Ectodermal cell (in vitro differentiated cells): ENCODE measurements at regions not wholly inside any gene's neighbourhood (a gene's known extent, or its start where the extent isn't known, plus 50 kb on each side); places are given as distances from the start of the nearest gene placed in this dataset.
"Not testable (repeated sequence)": the region's sequence is repeated elsewhere in the genome, so short reads cannot be mapped to it uniquely, and the experiment has no call there.

Source experiments
- H3K27ac ChIP-seq: 2 replicates; pipeline ENCODE4 v1.7.0; 2013; ENCODE audit warnings: mild to moderate bottlenecking, low read depth, low read length; ENCODE audit not compliant: insufficient read depth, poor library complexity, severe bottlenecking
- H3K27me3 ChIP-seq: 2 replicates; pipeline ENCODE4 v1.7.0; 2013; ENCODE audit warnings: mild to moderate bottlenecking, low read length; ENCODE audit not compliant: insufficient read depth, control insufficient read depth, poor library complexity, severe bottlenecking
- H3K36me3 ChIP-seq: one replicate; pipeline ENCODE4 v1.7.0; 2013; ENCODE audit warnings: low read length; ENCODE audit not compliant: control insufficient read depth, insufficient read depth
- H3K4me1 ChIP-seq: one replicate; pipeline ENCODE4 v1.7.0; 2013; ENCODE audit warnings: low read length; ENCODE audit not compliant: control insufficient read depth, insufficient read depth
- H3K4me3 ChIP-seq: 2 replicates; pipeline ENCODE4 v1.7.0; 2013; ENCODE audit warnings: low read depth, low read length, control low read depth; ENCODE audit not compliant: insufficient read depth
- H3K9me3 ChIP-seq: 2 replicates; pipeline ENCODE4 v1.7.0; 2013; ENCODE audit warnings: mild to moderate bottlenecking, low read length, moderate library complexity; ENCODE audit not compliant: control insufficient read depth
- WGBS, 2 experiments: methylation state at CpG; one replicate each; pipeline ENCODE4 v1.1.7; 2013; ENCODE audit warnings: missing lambda C conversion rate in 2 of 2; 5-methylcytosine and 5-hydroxymethylcytosine counted together

GRCh38 chr13:80157261-80157932 is 183.5 kb downstream of the SPRY2 start:
- WGBS, 2 experiments, result 92 to 98% methylated on average over 2 to 3 of the region's 3 CpGs
- Histone ChIP-seq H3K36me3 (no peaks in the 10 kb centered on the region), H3K27me3 (no peaks in the 10 kb centered on the region), H3K9me3 (no peaks in the 10 kb centered on the region), H3K27ac (no peak overlapping the region), H3K4me3 (no peak overlapping the region), H3K4me1 (no peaks in the 10 kb centered on the region)

DNA sequence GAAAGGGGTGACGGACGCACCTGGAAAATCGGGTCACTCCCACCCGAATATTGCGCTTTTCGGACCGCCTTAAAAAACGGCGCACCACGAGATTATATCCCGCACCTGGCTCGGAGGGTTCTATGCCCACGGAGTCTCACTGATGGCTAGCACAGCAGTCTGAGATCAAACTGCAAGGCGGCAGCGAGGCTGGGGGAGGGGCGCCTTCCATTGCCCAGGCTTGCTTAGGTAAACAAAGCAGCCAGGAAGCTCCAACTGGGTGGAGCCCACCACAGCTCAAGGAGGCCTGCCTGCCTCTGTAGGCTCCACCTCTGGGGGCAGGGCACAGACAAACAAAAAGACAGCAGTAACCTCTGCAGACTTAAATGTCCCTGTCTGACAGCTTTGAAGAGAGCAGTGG is 188.8 kb downstream of the SPRY2 start:
- not testable (repeated sequence) for H3K4me1 ChIP-seq
- 85 to 86% methylated on average over 16 of the region's 16 CpGs for WGBS, 2 experiments

GRCh38 chr13:80151016-80151415 is 189.9 kb downstream of the SPRY2 start:
- H3K4me1 ChIP-seq, result no peaks in the 10 kb centered on the region

More for the DNA sequence above, 188.8 kb downstream of the SPRY2 start:
- not testable (repeated sequence) for H3K27me3 ChIP-seq, H3K9me3 ChIP-seq, H3K4me3 ChIP-seq, H3K27ac ChIP-seq, H3K36me3 ChIP-seq

GRCh38 chr13:80149736-80150135 is 191.2 kb downstream of the SPRY2 start:
- H3K36me3 ChIP-seq, result no peaks in the 10 kb centered on the region
- no peak overlapping the region for H3K27ac ChIP-seq
- 91 to 95% methylated on average over 4 of the region's 4 CpGs for WGBS, 2 experiments
- H3K27me3 ChIP-seq, result no peaks in the 10 kb centered on the region
- H3K4me1 ChIP-seq, result peaks cover 4% of the 10 kb centered on the region
- no peaks in the 10 kb centered on the region for H3K9me3 ChIP-seq
- H3K4me3 ChIP-seq, result no peak overlapping the region

More at GRCh38 chr13:80151016-80151415, 189.9 kb downstream of the SPRY2 start:
- H3K27ac ChIP-seq, result no peak overlapping the region
- no peak overlapping the region for H3K4me3 ChIP-seq
- H3K36me3 ChIP-seq, result no peaks in the 10 kb centered on the region
- no peaks in the 10 kb centered on the region for H3K9me3 ChIP-seq
- no peaks in the 10 kb centered on the region for H3K27me3 ChIP-seq

- 88 to 99% methylated on average over 3 of the region's 3 CpGs for WGBS, 2 experiments
Observed at GRCh38 chr13:80145171-80145690, 195.7 kb downstream of the SPRY2 start.

GRCh38 chr13:80144493-80144892 is 196.4 kb downstream of the SPRY2 start:
- peaks cover 9% of the 10 kb centered on the region for H3K4me1 ChIP-seq
- H3K27me3 ChIP-seq, result no peaks in the 10 kb centered on the region
- H3K9me3 ChIP-seq, result no peaks in the 10 kb centered on the region
- no peak overlapping the region for H3K4me3 ChIP-seq
- no peak overlapping the region for H3K27ac ChIP-seq
- H3K36me3 ChIP-seq, result no peaks in the 10 kb centered on the region

More at GRCh38 chr13:80145171-80145690, 195.7 kb downstream of the SPRY2 start:
- H3K9me3 ChIP-seq, result no peaks in the 10 kb centered on the region
- H3K4me3 ChIP-seq, result no peak overlapping the region
- H3K27me3 ChIP-seq, result no peaks in the 10 kb centered on the region
- peaks cover 9% of the 10 kb centered on the region for H3K4me1 ChIP-seq
- H3K36me3 ChIP-seq, result no peaks in the 10 kb centered on the region
- H3K27ac ChIP-seq, result no peak overlapping the region

DNA sequence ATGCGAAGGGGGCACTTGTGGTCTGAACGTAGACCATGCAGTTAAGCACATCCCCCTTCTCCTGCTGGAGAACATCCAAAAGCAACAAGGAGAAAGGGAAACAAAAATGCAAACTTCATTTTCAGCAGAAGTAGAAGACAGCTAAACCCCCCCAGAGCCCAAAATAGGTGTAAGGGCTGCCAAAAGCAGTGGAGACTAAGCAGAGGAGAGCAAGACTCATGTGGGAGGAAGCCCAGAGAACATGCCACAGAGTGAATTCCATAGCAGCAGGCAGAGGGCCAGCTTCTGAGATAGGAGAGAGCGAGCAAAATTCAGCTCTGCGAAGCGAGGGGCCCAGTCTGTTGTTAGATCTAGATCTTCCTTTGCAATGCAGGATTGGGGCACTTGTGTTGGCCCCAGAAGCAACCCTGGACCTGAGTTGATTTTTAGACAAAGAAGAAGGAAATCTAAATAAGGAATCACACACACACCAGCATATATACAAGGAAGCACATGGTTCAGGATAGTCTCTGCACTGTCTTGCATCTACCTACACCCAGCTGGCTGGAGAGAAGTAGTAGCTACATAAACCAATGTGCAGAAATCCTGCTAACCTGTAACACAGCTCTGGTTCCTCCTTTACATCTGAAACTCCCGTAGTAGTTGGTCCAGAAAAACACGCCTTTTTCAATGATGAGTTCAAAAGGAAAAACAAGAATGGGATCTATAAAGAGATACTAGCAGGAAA is 199.6 kb downstream of the SPRY2 start:
- no peaks in the 10 kb centered on the region for H3K27me3 ChIP-seq
- WGBS, 2 experiments, result 89 to 91% methylated on average over 7 of the region's 7 CpGs
- peaks cover 9% of the 10 kb centered on the region for H3K4me1 ChIP-seq
- H3K9me3 ChIP-seq, result no peaks in the 10 kb centered on the region
- no peak overlapping the region for H3K4me3 ChIP-seq
- no peaks in the 10 kb centered on the region for H3K36me3 ChIP-seq
- no peak overlapping the region for H3K27ac ChIP-seq

GRCh38 chr13:80140685-80141084 is 200.2 kb downstream of the SPRY2 start:
- Histone ChIP-seq H3K36me3 (no peaks in the 10 kb centered on the region), H3K27me3 (no peaks in the 10 kb centered on the region), H3K9me3 (no peaks in the 10 kb centered on the region), H3K4me1 (peaks cover 6% of the 10 kb centered on the region), H3K4me3 (no peak overlapping the region), H3K27ac (no peak overlapping the region)
- WGBS, 2 experiments, result 89 to 90% methylated on average over 4 of the region's 4 CpGs

GRCh38 chr13:80139196-80139595 is 201.7 kb downstream of the SPRY2 start:
- Histone ChIP-seq H3K27ac (no peak overlapping the region), H3K9me3 (no peaks in the 10 kb centered on the region), H3K4me3 (no peak overlapping the region), H3K4me1 (peaks cover 10% of the 10 kb centered on the region), H3K27me3 (no peaks in the 10 kb centered on the region), H3K36me3 (no peaks in the 10 kb centered on the region)
- 89 to 100% methylated on average over 1 to 2 of the region's 2 CpGs for WGBS, 2 experiments

DNA sequence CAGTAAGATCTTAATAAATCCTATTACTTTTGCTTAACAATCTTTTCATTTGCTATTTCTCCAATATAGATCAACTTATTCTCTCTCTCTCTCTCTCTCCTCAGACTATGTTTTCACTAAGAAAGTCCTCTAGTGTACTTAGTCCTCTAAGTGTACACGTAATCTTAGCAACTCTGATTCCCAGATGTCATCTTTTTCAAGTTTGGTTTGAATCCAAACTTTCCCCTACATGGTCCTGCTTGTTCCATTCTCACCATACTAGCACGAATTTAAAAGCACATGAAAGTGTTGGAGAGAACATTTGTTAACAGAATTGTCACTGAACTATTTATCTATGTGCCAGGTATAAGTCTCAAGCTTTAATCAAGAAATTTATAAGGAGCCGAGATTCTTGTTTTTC is 202.9 kb downstream of the SPRY2 start:
- Histone ChIP-seq H3K27me3 (no peaks in the 10 kb centered on the region), H3K9me3 (no peaks in the 10 kb centered on the region), H3K27ac (no peak overlapping the region), H3K36me3 (no peaks in the 10 kb centered on the region), H3K4me3 (no peak overlapping the region), H3K4me1 (peaks cover 22% of the 10 kb centered on the region)
- WGBS, 2 experiments, result 87 to 88% methylated on average over 3 of the region's 3 CpGs
